ENCODE measurements at regions not wholly inside any gene's neighbourhood (a gene's known extent, or its start where the extent isn't known, plus 50 kb on each side); places are given as distances from the start of the nearest gene placed in this dataset.
"Not testable (repeated sequence)": the region's sequence is repeated elsewhere in the genome, so short reads cannot be mapped to it uniquely, and the experiment has no call there.

GRCh38 chr4:152197211-152197610 is 338.7 kb downstream of the FBXW7 start:
- no peak for DNase-seq (ENCODE audit: extremely low spot score)
- Histone ChIP-seq H3K36me3 (ENCODE audit: insufficient read depth) (no peaks in the 10 kb centered on the region), H3K27ac (ENCODE audit: low read depth) (no peak overlapping the region), H3K4me3 (ENCODE audit: low read depth, low read length) (no peak overlapping the region), H3K4me1 (ENCODE audit: insufficient read depth) (no peaks in the 10 kb centered on the region)
- WGBS, result 33% methylated on average over 6 of the region's 6 CpGs

- Histone ChIP-seq H3K27ac (ENCODE audit: low read depth) (no peak overlapping the region), H3K4me3 (ENCODE audit: low read depth, low read length) (no peak overlapping the region), H3K36me3 (ENCODE audit: insufficient read depth) (no peaks in the 10 kb centered on the region), H3K4me1 (ENCODE audit: insufficient read depth) (no peaks in the 10 kb centered on the region)
- no peak for DNase-seq (ENCODE audit: extremely low spot score)
- WGBS, result 69% methylated on average over 4 of the region's 4 CpGs
These were observed 340.0 kb downstream of the FBXW7 start for GRCh38 chr4:152195888-152196287.

- no peak for DNase-seq (ENCODE audit: extremely low spot score)
- Histone ChIP-seq H3K4me3 (ENCODE audit: low read depth, low read length) (no peak overlapping the region), H3K27ac (ENCODE audit: low read depth) (no peak overlapping the region), H3K36me3 (ENCODE audit: insufficient read depth) (no peaks in the 10 kb centered on the region), H3K4me1 (ENCODE audit: insufficient read depth) (no peaks in the 10 kb centered on the region)
- WGBS, result 92% methylated on average over 2 of the region's 2 CpGs
These were observed 342.8 kb downstream of the FBXW7 start for GRCh38 chr4:152193059-152193458.

- 94% methylated on average over 7 of the region's 7 CpGs for WGBS
These were observed 345.0 kb downstream of the FBXW7 start for GRCh38 chr4:152190907-152191306.

GRCh38 chr4:152189451-152190179 is 346.3 kb downstream of the FBXW7 start:
- H3K27ac ChIP-seq (ENCODE audit: low read depth), result no peak overlapping the region

More at GRCh38 chr4:152190907-152191306, 345.0 kb downstream of the FBXW7 start:
- Histone ChIP-seq H3K36me3 (ENCODE audit: insufficient read depth) (no peaks in the 10 kb centered on the region), H3K4me1 (ENCODE audit: insufficient read depth) (no peaks in the 10 kb centered on the region), H3K27ac (ENCODE audit: low read depth) (no peak overlapping the region), H3K4me3 (ENCODE audit: low read depth, low read length) (no peak overlapping the region)
- DNase-seq (ENCODE audit: extremely low spot score), result no peak

GRCh38 chr4:152188801-152189200 is 347.1 kb downstream of the FBXW7 start:
- 72% methylated on average over 4 of the region's 4 CpGs for WGBS
- H3K4me1 ChIP-seq (ENCODE audit: insufficient read depth), result no peaks in the 10 kb centered on the region
- no peak overlapping the region for H3K4me3 ChIP-seq (ENCODE audit: low read depth, low read length)
- no peaks in the 10 kb centered on the region for H3K36me3 ChIP-seq (ENCODE audit: insufficient read depth)
- no peak overlapping the region for H3K27ac ChIP-seq (ENCODE audit: low read depth)
- no peak for DNase-seq (ENCODE audit: extremely low spot score)

More at GRCh38 chr4:152189451-152190179, 346.3 kb downstream of the FBXW7 start:
- WGBS, result 68% methylated on average over 4 of the region's 4 CpGs
- Histone ChIP-seq H3K4me3 (ENCODE audit: low read depth, low read length) (no peak overlapping the region), H3K4me1 (ENCODE audit: insufficient read depth) (no peaks in the 10 kb centered on the region), H3K36me3 (ENCODE audit: insufficient read depth) (no peaks in the 10 kb centered on the region)
- no peak for DNase-seq (ENCODE audit: extremely low spot score)

- Histone ChIP-seq H3K4me1 (ENCODE audit: insufficient read depth) (no peaks in the 10 kb centered on the region), H3K36me3 (ENCODE audit: insufficient read depth) (no peaks in the 10 kb centered on the region), H3K4me3 (ENCODE audit: low read depth, low read length) (no peak overlapping the region), H3K27ac (ENCODE audit: low read depth) (no peak overlapping the region)
- DNase-seq (ENCODE audit: extremely low spot score), result no peak
- WGBS, result 81% methylated on average over 3 of the region's 3 CpGs
These were observed 348.2 kb downstream of the FBXW7 start for GRCh38 chr4:152187693-152188092.

- no peak for DNase-seq (ENCODE audit: extremely low spot score)
- WGBS, result 85% methylated on average over 8 of the region's 8 CpGs
- Histone ChIP-seq H3K4me1 (ENCODE audit: insufficient read depth) (no peaks in the 10 kb centered on the region), H3K4me3 (ENCODE audit: low read depth, low read length) (no peak overlapping the region), H3K27ac (ENCODE audit: low read depth) (no peak overlapping the region), H3K36me3 (ENCODE audit: insufficient read depth) (no peaks in the 10 kb centered on the region)
These were observed 349.9 kb downstream of the FBXW7 start for GRCh38 chr4:152185786-152186550.

- Histone ChIP-seq H3K27ac (ENCODE audit: low read depth) (no peak overlapping the region), H3K4me3 (ENCODE audit: low read depth, low read length) (no peak overlapping the region), H3K4me1 (ENCODE audit: insufficient read depth) (no peaks in the 10 kb centered on the region), H3K36me3 (ENCODE audit: insufficient read depth) (no peaks in the 10 kb centered on the region)
- 91% methylated on average over 7 of the region's 7 CpGs for WGBS
- no peak for DNase-seq (ENCODE audit: extremely low spot score)
These were observed 354.7 kb downstream of the FBXW7 start for GRCh38 chr4:152181150-152181549.

GRCh38 chr4:152180369-152180768 is 355.5 kb downstream of the FBXW7 start:
- H3K27ac ChIP-seq (ENCODE audit: low read depth), result no peak overlapping the region
- H3K4me1 ChIP-seq (ENCODE audit: insufficient read depth), result no peaks in the 10 kb centered on the region
- H3K36me3 ChIP-seq (ENCODE audit: insufficient read depth), result no peaks in the 10 kb centered on the region
- no peak for DNase-seq (ENCODE audit: extremely low spot score)
- 85% methylated on average over 2 of the region's 2 CpGs for WGBS
- no peak overlapping the region for H3K4me3 ChIP-seq (ENCODE audit: low read depth, low read length)

GRCh38 chr4:152177538-152177937 is 358.4 kb downstream of the FBXW7 start:
- not testable (repeated sequence) for DNase-seq (ENCODE audit: extremely low spot score); H3K4me3 ChIP-seq (ENCODE audit: low read depth, low read length); H3K4me1 ChIP-seq (ENCODE audit: insufficient read depth); H3K36me3 ChIP-seq (ENCODE audit: insufficient read depth); H3K27ac ChIP-seq (ENCODE audit: low read depth)

GRCh38 chr4:152176627-152177214 is 359.2 kb downstream of the FBXW7 start:
- no peaks in the 10 kb centered on the region for H3K4me1 ChIP-seq (ENCODE audit: insufficient read depth)
- WGBS, result 90% methylated on average over 3 of the region's 3 CpGs
- no peaks in the 10 kb centered on the region for H3K36me3 ChIP-seq (ENCODE audit: insufficient read depth)
- H3K4me3 ChIP-seq (ENCODE audit: low read depth, low read length), result no peak overlapping the region
- no peak overlapping the region for H3K27ac ChIP-seq (ENCODE audit: low read depth)
- DNase-seq (ENCODE audit: extremely low spot score), result no peak

- no peak overlapping the region for H3K4me3 ChIP-seq (ENCODE audit: low read depth, low read length)
- DNase-seq (ENCODE audit: extremely low spot score), result no peak
- WGBS, result 83% methylated on average over 2 of the region's 2 CpGs
- H3K36me3 ChIP-seq (ENCODE audit: insufficient read depth), result no peaks in the 10 kb centered on the region
- no peaks in the 10 kb centered on the region for H3K4me1 ChIP-seq (ENCODE audit: insufficient read depth)
- H3K27ac ChIP-seq (ENCODE audit: low read depth), result no peak overlapping the region
These were observed 360.3 kb downstream of the FBXW7 start for GRCh38 chr4:152175586-152175985.

- H3K27ac ChIP-seq (ENCODE audit: low read depth), result no peak overlapping the region
These were observed 363.7 kb downstream of the FBXW7 start for GRCh38 chr4:152172146-152172545.

More at GRCh38 chr4:152172146-152172545, 363.7 kb downstream of the FBXW7 start:
- WGBS, result 72% methylated on average over 6 of the region's 6 CpGs
- H3K4me3 ChIP-seq (ENCODE audit: low read depth, low read length), result no peak overlapping the region
- DNase-seq (ENCODE audit: extremely low spot score), result no peak
- no peaks in the 10 kb centered on the region for H3K4me1 ChIP-seq (ENCODE audit: insufficient read depth)
- no peaks in the 10 kb centered on the region for H3K36me3 ChIP-seq (ENCODE audit: insufficient read depth)

Data from urinary bladder (tissue), 3 donors.